DMS79 treated with DMSO at 0.1 percent for 48 hours (cell line): ENCODE measurements at regions not wholly inside any gene's neighbourhood (a gene's known extent, or its start where the extent isn't known, plus 50 kb on each side); places are given as distances from the start of the nearest gene placed in this dataset.
"Not testable (repeated sequence)": the region's sequence is repeated elsewhere in the genome, so short reads cannot be mapped to it uniquely, and the experiment has no call there.

Source experiments
- DNase-seq: peaks from one replicate; lab custom pipeline; 2025; lab: John Stamatoyannopoulos, UW

GRCh38 chr14:81751198-81751597 lies 217.5 kb upstream of the SEL1L start:
- no peak for DNase-seq

GRCh38 chr14:81759541-81759940 lies 225.9 kb upstream of the SEL1L start:
- no peak for DNase-seq

- no peak for DNase-seq
Measured at GRCh38 chr14:81765651-81766275, 232.1 kb upstream of the SEL1L start.

GRCh38 chr14:81766321-81766915 lies 232.8 kb upstream of the SEL1L start:
- no peak for DNase-seq

- no peak for DNase-seq
Measured at GRCh38 chr14:81767266-81767995, 233.8 kb upstream of the SEL1L start.

- DNase-seq: no peak
Measured at GRCh38 chr14:81771651-81772275, 238.1 kb upstream of the SEL1L start.

- DNase-seq: no peak
Measured at GRCh38 chr14:81772381-81772780, 238.7 kb upstream of the SEL1L start.

- no peak for DNase-seq
Measured at GRCh38 chr14:81776531-81776930, 242.9 kb upstream of the SEL1L start.

GRCh38 chr14:81781798-81782197 lies 248.1 kb upstream of the SEL1L start:
- not testable (repeated sequence) for DNase-seq

GRCh38 chr14:81784084-81784483 lies 250.4 kb upstream of the SEL1L start:
- no peak for DNase-seq

- DNase-seq: no peak
Measured at GRCh38 chr14:81797315-81797714, 263.7 kb upstream of the SEL1L start.

- peak; percentile 59 for DNase-seq
Measured at GRCh38 chr14:81801921-81802320, 268.3 kb upstream of the SEL1L start.

GRCh38 chr14:81802341-81802740 lies 268.7 kb upstream of the SEL1L start:
- peak; percentile 59 for DNase-seq

GRCh38 chr14:81805785-81806184 lies 272.1 kb upstream of the SEL1L start:
- no peak for DNase-seq

- no peak for DNase-seq
Measured at GRCh38 chr14:81811705-81812269, 278.1 kb upstream of the SEL1L start.

- no peak for DNase-seq
Measured at GRCh38 chr14:81818271-81818670, 284.6 kb upstream of the SEL1L start.

- no peak for DNase-seq
Measured at GRCh38 chr14:81819344-81819743, 285.7 kb upstream of the SEL1L start.

- DNase-seq: no peak
Measured at GRCh38 chr14:81819910-81820309, 286.3 kb upstream of the SEL1L start.

GRCh38 chr14:81826081-81826480 lies 292.4 kb upstream of the SEL1L start:
- no peak for DNase-seq

- no peak for DNase-seq
Measured at GRCh38 chr14:81829447-81829846, 295.8 kb upstream of the SEL1L start.

GRCh38 chr14:81831128-81831820 lies 297.6 kb upstream of the SEL1L start:
- no peak for DNase-seq

- DNase-seq: no peak
Measured at GRCh38 chr14:81834308-81834707, 300.7 kb upstream of the SEL1L start.
